ENCODE measurements at regions not wholly inside any gene's neighbourhood (a gene's known extent, or its start where the extent isn't known, plus 50 kb on each side); places are given as distances from the start of the nearest gene placed in this dataset.
"Not testable (repeated sequence)": the region's sequence is repeated elsewhere in the genome, so short reads cannot be mapped to it uniquely, and the experiment has no call there.

DNA sequence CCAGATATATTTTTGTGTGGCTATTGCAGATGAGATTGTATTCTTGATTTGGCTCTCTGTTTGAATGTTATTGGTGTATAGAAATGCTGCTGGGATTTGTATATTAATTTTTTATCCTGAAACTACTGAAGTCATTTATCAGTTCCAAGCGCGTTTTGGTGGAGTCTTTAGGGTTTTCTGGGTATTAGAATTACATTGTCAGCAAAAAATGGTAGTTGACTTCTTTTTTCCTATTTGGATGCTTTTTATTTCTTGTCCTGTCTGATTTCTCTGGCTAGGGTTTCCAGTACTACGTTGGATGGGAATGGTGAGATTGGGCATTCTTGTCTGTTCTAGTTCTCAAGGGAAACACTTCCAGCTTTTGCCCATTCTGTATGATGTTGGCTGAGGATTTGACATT is 415.5 kb upstream of the CHRM2 start:
- no peak for DNase-seq (ENCODE audit: low spot score)
- Mint-ChIP-seq H3K27me3 (ENCODE audit: unreplicated experiment) (peaks cover 2% of the 10 kb centered on the region), H3K4me1 (ENCODE audit: unreplicated experiment) (no peaks in the 10 kb centered on the region), H3K9me3 (ENCODE audit: unreplicated experiment) (no peaks in the 10 kb centered on the region), H3K4me3 (ENCODE audit: unreplicated experiment) (no peak overlapping the region), H3K27ac (ENCODE audit: unreplicated experiment) (no peak overlapping the region), H3K36me3 (ENCODE audit: low read depth, unreplicated experiment) (no peaks in the 10 kb centered on the region)
- TF ChIP-seq, protein P1, sequence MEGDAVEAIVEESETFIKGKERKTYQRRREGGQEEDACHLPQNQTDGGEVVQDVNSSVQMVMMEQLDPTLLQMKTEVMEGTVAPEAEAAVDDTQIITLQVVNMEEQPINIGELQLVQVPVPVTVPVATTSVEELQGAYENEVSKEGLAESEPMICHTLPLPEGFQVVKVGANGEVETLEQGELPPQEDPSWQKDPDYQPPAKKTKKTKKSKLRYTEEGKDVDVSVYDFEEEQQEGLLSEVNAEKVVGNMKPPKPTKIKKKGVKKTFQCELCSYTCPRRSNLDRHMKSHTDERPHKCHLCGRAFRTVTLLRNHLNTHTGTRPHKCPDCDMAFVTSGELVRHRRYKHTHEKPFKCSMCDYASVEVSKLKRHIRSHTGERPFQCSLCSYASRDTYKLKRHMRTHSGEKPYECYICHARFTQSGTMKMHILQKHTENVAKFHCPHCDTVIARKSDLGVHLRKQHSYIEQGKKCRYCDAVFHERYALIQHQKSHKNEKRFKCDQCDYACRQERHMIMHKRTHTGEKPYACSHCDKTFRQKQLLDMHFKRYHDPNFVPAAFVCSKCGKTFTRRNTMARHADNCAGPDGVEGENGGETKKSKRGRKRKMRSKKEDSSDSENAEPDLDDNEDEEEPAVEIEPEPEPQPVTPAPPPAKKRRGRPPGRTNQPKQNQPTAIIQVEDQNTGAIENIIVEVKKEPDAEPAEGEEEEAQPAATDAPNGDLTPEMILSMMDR (IDR thresholded peaks at IDR 0.05; ENCODE audit: unreplicated experiment): no peak

DNA sequence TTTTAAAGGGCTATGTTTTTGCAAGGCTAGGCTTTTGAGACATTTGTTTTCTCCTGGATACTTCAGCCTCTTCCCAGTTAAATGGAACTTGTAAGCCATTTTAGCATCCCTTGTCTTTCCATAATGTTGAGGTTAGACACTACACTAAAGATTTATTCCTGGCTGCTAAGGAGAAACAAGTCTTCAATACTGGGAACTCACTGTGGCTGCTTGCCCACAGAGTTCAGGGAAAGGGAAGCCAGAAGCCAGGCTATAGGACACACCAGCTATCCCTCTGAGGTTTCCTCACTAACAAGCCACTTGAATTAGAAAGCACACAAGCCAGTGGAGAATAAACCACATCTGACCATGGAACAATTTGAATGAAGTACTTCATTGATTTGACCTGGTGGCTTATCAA is 421.7 kb upstream of the CHRM2 start:
- Mint-ChIP-seq H3K27me3 (ENCODE audit: unreplicated experiment) (peaks cover under 1% of the 10 kb centered on the region), H3K36me3 (ENCODE audit: low read depth, unreplicated experiment) (no peaks in the 10 kb centered on the region)
- TF ChIP-seq, protein P1 (IDR thresholded peaks at IDR 0.05; ENCODE audit: unreplicated experiment): no peak

DNA sequence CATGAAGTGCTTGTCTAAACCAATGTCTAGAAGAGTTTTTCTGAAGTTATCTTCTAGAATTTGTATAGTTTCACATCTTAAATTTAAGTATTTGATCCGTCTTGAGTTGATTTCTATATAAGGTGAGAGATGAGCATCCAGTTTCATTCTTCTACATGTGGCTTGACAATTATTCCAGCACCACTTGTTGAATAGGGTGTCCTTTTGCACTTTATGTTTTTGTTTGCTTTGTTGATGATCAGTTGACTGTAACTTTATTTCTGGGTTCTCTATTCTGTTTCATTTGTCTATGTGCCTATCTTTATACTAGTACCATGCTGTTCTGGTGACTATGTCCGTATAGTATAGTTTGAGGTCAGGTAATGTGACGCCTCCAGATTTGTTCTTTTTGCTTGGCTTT is 426.6 kb upstream of the CHRM2 start:
- TF ChIP-seq, protein P1 (IDR thresholded peaks at IDR 0.05; ENCODE audit: unreplicated experiment): no peak
- no peaks in the 10 kb centered on the region for H3K9me3 Mint-ChIP-seq (ENCODE audit: unreplicated experiment)
- no peak overlapping the region for H3K4me3 Mint-ChIP-seq (ENCODE audit: unreplicated experiment)
- H3K27ac Mint-ChIP-seq (ENCODE audit: unreplicated experiment): no peak overlapping the region
- no peaks in the 10 kb centered on the region for H3K4me1 Mint-ChIP-seq (ENCODE audit: unreplicated experiment)
- H3K27me3 Mint-ChIP-seq (ENCODE audit: unreplicated experiment): no peaks in the 10 kb centered on the region
- DNase-seq (ENCODE audit: low spot score): no peak
- H3K36me3 Mint-ChIP-seq (ENCODE audit: low read depth, unreplicated experiment): no peaks in the 10 kb centered on the region

More for the DNA sequence above, 421.7 kb upstream of the CHRM2 start:
- H3K27ac Mint-ChIP-seq (ENCODE audit: unreplicated experiment): no peak overlapping the region
- H3K9me3 Mint-ChIP-seq (ENCODE audit: unreplicated experiment): no peaks in the 10 kb centered on the region
- no peak for DNase-seq (ENCODE audit: low spot score)
- no peaks in the 10 kb centered on the region for H3K4me1 Mint-ChIP-seq (ENCODE audit: unreplicated experiment)
- no peak overlapping the region for H3K4me3 Mint-ChIP-seq (ENCODE audit: unreplicated experiment)

DNA sequence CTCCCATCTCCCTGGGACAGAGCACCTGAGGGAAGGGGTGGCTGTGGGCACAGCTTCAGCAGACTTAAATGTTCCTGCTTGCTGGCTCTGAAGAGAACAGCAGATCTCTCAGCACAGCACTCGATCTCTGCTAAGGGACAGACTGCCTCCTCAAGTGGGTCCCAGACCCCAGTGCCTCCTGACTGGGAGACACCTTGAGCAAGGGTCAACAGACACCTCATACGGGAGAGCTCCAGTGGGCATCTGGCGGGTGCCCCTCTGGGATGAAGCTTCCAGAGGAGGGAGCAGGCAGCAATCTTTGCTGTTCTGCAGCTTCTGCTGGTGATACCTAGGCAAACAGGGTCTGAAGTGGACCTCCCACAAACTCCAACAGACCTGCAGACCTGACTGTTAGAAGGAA is 436.7 kb upstream of the CHRM2 start:
- DNase-seq (ENCODE audit: low spot score); H3K27ac Mint-ChIP-seq (ENCODE audit: unreplicated experiment); H3K4me1 Mint-ChIP-seq (ENCODE audit: unreplicated experiment); H3K27me3 Mint-ChIP-seq (ENCODE audit: unreplicated experiment); H3K36me3 Mint-ChIP-seq (ENCODE audit: low read depth, unreplicated experiment); H3K9me3 Mint-ChIP-seq (ENCODE audit: unreplicated experiment); H3K4me3 Mint-ChIP-seq (ENCODE audit: unreplicated experiment): not testable (repeated sequence)

DNA sequence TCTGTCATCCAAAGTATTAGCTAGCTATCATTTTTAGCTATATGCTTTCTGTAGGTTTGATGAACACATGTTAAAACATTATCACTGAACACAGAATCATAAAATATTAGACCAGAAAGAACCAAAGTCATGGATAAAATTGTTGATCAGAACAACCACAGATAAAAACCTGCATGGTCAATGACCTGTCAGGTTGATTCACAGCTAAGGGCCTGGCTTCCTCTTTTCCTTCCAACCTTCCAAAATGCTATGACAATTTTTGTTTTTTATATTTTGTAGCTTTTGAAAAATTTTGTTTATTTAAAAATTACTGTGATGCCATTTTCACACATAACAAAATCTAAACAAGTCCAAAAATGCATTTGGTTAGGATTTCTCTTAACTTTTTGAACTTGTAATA is 444.4 kb upstream of the CHRM2 start:
- no peak for DNase-seq (ENCODE audit: low spot score)
- TF ChIP-seq, protein P1 (IDR thresholded peaks at IDR 0.05; ENCODE audit: unreplicated experiment): no peak
- no peak overlapping the region for H3K4me3 Mint-ChIP-seq (ENCODE audit: unreplicated experiment)
- no peaks in the 10 kb centered on the region for H3K9me3 Mint-ChIP-seq (ENCODE audit: unreplicated experiment)
- H3K27ac Mint-ChIP-seq (ENCODE audit: unreplicated experiment): no peak overlapping the region
- peaks cover 4% of the 10 kb centered on the region for H3K4me1 Mint-ChIP-seq (ENCODE audit: unreplicated experiment)
- no peaks in the 10 kb centered on the region for H3K36me3 Mint-ChIP-seq (ENCODE audit: low read depth, unreplicated experiment)
- H3K27me3 Mint-ChIP-seq (ENCODE audit: unreplicated experiment): no peaks in the 10 kb centered on the region

DNA sequence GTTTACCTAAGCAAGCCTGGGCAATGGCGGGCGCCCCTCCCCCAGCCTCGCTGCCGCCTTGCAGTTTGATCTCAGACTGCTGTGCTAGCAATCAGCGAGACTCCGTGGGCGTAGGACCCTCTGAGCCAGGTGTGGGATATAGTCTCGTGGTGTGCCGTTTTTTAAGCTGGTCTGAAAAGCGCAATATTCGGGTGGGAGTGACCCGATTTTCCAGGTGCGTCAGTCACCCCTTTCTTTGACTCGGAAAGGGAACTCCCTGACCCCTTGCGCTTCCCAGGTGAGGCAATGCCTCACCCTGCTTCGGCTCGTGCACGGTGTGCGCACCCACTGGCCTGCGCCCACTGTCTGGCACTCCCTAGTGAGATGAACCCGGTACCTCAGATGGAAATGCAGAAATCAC is 442.6 kb upstream of the MTPN start:
- H3K36me3 Mint-ChIP-seq (ENCODE audit: low read depth, unreplicated experiment); H3K27ac Mint-ChIP-seq (ENCODE audit: unreplicated experiment); H3K27me3 Mint-ChIP-seq (ENCODE audit: unreplicated experiment); H3K9me3 Mint-ChIP-seq (ENCODE audit: unreplicated experiment); H3K4me1 Mint-ChIP-seq (ENCODE audit: unreplicated experiment); H3K4me3 Mint-ChIP-seq (ENCODE audit: unreplicated experiment); DNase-seq (ENCODE audit: low spot score): not testable (repeated sequence)
